H9 (cell line): ENCODE measurements at regions not wholly inside any gene's neighbourhood (a gene's known extent, or its start where the extent isn't known, plus 50 kb on each side); places are given as distances from the start of the nearest gene placed in this dataset.
"Not testable (repeated sequence)": the region's sequence is repeated elsewhere in the genome, so short reads cannot be mapped to it uniquely, and the experiment has no call there.

Source experiments
- DNase-seq: peaks from one replicate; pipeline ENCODE4 v3.0.0-alpha.2; 2017
- H2AFZ ChIP-seq: one replicate; pipeline ENCODE4 v1.6.1; 2013; ENCODE audit warnings: mild to moderate bottlenecking, low read length, control low read depth, moderate library complexity
- H2AK5ac ChIP-seq: 2 replicates; pipeline ENCODE4 v1.6.1; 2013; ENCODE audit warnings: low read length, control low read depth, mixed read lengths; ENCODE audit not compliant: insufficient read length
- H2BK120ac ChIP-seq: one replicate; pipeline ENCODE4 v1.6.1; 2013; ENCODE audit warnings: low read depth, mild to moderate bottlenecking, low read length, control low read depth, inconsistent platforms; ENCODE audit not compliant: poor library complexity, severe bottlenecking
- H2BK12ac ChIP-seq: 2 replicates; pipeline ENCODE4 v1.6.1; 2013; ENCODE audit warnings: low read length, control low read depth, mixed read lengths, low read depth; ENCODE audit not compliant: insufficient read length
- H2BK15ac ChIP-seq: 2 replicates; pipeline ENCODE4 v1.6.1; 2013; ENCODE audit warnings: low read depth, low read length, control low read depth
- H2BK20ac ChIP-seq: one replicate; pipeline ENCODE4 v1.6.1; 2013; ENCODE audit warnings: low read depth, mild to moderate bottlenecking, low read length, control low read depth, inconsistent platforms; ENCODE audit not compliant: poor library complexity, severe bottlenecking
- H2BK5ac ChIP-seq: 2 replicates; pipeline ENCODE4 v1.6.1; 2013; ENCODE audit warnings: low read length, control low read depth, mixed read lengths; ENCODE audit not compliant: insufficient read length
- H3K14ac ChIP-seq: 2 replicates; pipeline ENCODE4 v1.6.1; 2013; ENCODE audit warnings: low read length, control low read depth; ENCODE audit not compliant: insufficient read depth
- H3K18ac ChIP-seq: 2 replicates; pipeline ENCODE4 v1.6.1; 2013; ENCODE audit warnings: low read depth, mild to moderate bottlenecking, mixed read lengths, low read length, control low read depth; ENCODE audit not compliant: insufficient read length
- H3K23ac ChIP-seq: 2 replicates; pipeline ENCODE4 v1.6.1; 2013; ENCODE audit warnings: low read length, control low read depth, mixed read lengths, low read depth; ENCODE audit not compliant: insufficient read length
- H3K23me2 ChIP-seq: 2 replicates; pipeline ENCODE4 v1.6.1; 2013; ENCODE audit warnings: low read depth, mild to moderate bottlenecking, mixed read lengths, low read length, control low read depth; ENCODE audit not compliant: insufficient read length, poor library complexity, severe bottlenecking
- H3K27ac ChIP-seq: 2 replicates; pipeline ENCODE4 v1.5.1; 2013; ENCODE audit warnings: low read length, control low read depth, mixed read lengths, low read depth; ENCODE audit not compliant: insufficient read length
- H3K27me3 ChIP-seq: 2 replicates; pipeline ENCODE4 v1.6.1; 2013; ENCODE audit warnings: low read length, control low read depth, inconsistent platforms; ENCODE audit not compliant: insufficient read depth
- H3K4ac ChIP-seq: 2 replicates; pipeline ENCODE4 v1.6.1; 2013; ENCODE audit warnings: low read depth, mild to moderate bottlenecking, control low read depth, inconsistent platforms, low read length, moderate library complexity
- H3K4me1 ChIP-seq: 2 replicates; pipeline ENCODE4 v1.6.1; 2013; ENCODE audit warnings: low read length, control low read depth, inconsistent platforms; ENCODE audit not compliant: insufficient read depth
- H3K4me2 ChIP-seq: 2 replicates; pipeline ENCODE4 v1.6.1; 2013; ENCODE audit warnings: low read length, control low read depth, mixed read lengths; ENCODE audit not compliant: insufficient read length, insufficient read depth
- H3K56ac ChIP-seq: 2 replicates; pipeline ENCODE4 v1.6.1; 2013; ENCODE audit warnings: low read depth, mild to moderate bottlenecking, mixed read lengths, low read length, control low read depth; ENCODE audit not compliant: insufficient read length
- H3K79me1 ChIP-seq: 2 replicates; pipeline ENCODE4 v1.6.1; 2013; ENCODE audit warnings: low read depth, mild to moderate bottlenecking, moderate library complexity, low read length, control low read depth, inconsistent platforms; ENCODE audit not compliant: insufficient read depth, poor library complexity, severe bottlenecking
- H3K79me2 ChIP-seq: 2 replicates; pipeline ENCODE4 v1.6.1; 2013; ENCODE audit warnings: low read length, control low read depth, inconsistent platforms; ENCODE audit not compliant: insufficient read depth
- H3K9ac ChIP-seq: 2 replicates; pipeline ENCODE4 v1.6.1; 2013; ENCODE audit warnings: low read length, control low read depth, mixed read lengths; ENCODE audit not compliant: insufficient read length; ENCODE audit errors: extremely low read depth
- H3K9me3 ChIP-seq: one replicate; pipeline ENCODE4 v1.6.1; 2013; ENCODE audit warnings: low read depth, low read length, inconsistent platforms; ENCODE audit not compliant: control insufficient read depth
- H3T11ph ChIP-seq: one replicate; pipeline ENCODE4 v1.6.1; 2013; ENCODE audit warnings: mild to moderate bottlenecking, low read length, control low read depth, inconsistent platforms
- H4K20me1 ChIP-seq: one replicate; pipeline ENCODE4 v1.6.1; 2013; ENCODE audit not compliant: control insufficient read depth, insufficient read length, insufficient read depth
- H4K5ac ChIP-seq: 2 replicates; pipeline ENCODE4 v1.6.1; 2013; ENCODE audit warnings: low read depth, mild to moderate bottlenecking, mixed read lengths, low read length, control low read depth; ENCODE audit not compliant: insufficient read length
- H4K8ac ChIP-seq: replicated peaks from 2 replicates; pipeline ENCODE4 v1.6.1; 2013; ENCODE audit warnings: low read length, control low read depth, mixed read lengths, low read depth; ENCODE audit not compliant: insufficient read length
- H4K91ac ChIP-seq: 2 replicates; pipeline ENCODE4 v1.6.1; 2013; ENCODE audit warnings: low read depth, mild to moderate bottlenecking, moderate library complexity, mixed read lengths, low read length, control low read depth; ENCODE audit not compliant: insufficient read length
- H3K27ac Mint-ChIP-seq, 3 experiments: 2 replicates in 2 of 3; 3 replicates in 1 of 3; pipeline ENCODE4 v1.8.0; 2020 to 2021; ENCODE audit warnings: mixed read lengths in 3 of 3, mild to moderate bottlenecking in 1 of 3, moderate library complexity in 1 of 3
- H3K27me3 Mint-ChIP-seq: 2 replicates; pipeline ENCODE4 v1.8.0; 2021; ENCODE audit warnings: low read depth, mild to moderate bottlenecking, moderate library complexity, mixed read lengths
- H3K36me3 Mint-ChIP-seq, 3 experiments: 2 replicates in 2 of 3; 3 replicates in 1 of 3; pipeline ENCODE4 v1.8.0; 2020 to 2021; ENCODE audit warnings: low read depth in 3 of 3, mixed read lengths in 3 of 3; ENCODE audit not compliant: insufficient read depth in 1 of 3
- H3K4me1 Mint-ChIP-seq, 2 experiments: 2 replicates each; pipeline ENCODE4 v1.8.0; 2020; ENCODE audit warnings: mixed read lengths in 2 of 2
- H3K4me3 Mint-ChIP-seq, 2 experiments: 2 replicates in 1 of 2; 3 replicates in 1 of 2; pipeline ENCODE4 v1.8.0; 2020 to 2021; ENCODE audit warnings: mild to moderate bottlenecking in 2 of 2, mixed read lengths in 2 of 2, moderate library complexity in 1 of 2
- H3K9me3 Mint-ChIP-seq, 2 experiments: 2 replicates in 1 of 2; 3 replicates in 1 of 2; pipeline ENCODE4 v1.8.0; 2020; ENCODE audit warnings: mild to moderate bottlenecking in 2 of 2, mixed read lengths in 2 of 2, moderate library complexity in 1 of 2
- WGBS: extraction: QIAGEN DNeasy Blood & Tissue Kit; methylation state at CpG from one replicate; pipeline ENCODE4 v1.1.7; 2013; ENCODE audit warnings: missing lambda C conversion rate, low lambda C conversion rate, mixed read lengths; ENCODE audit not compliant: insufficient read length; ENCODE audit errors: extremely low coverage; 5-methylcytosine and 5-hydroxymethylcytosine counted together
- TF ChIP-seq, protein P1 (sequence below): fragments of 200-600 bp; sonication (generic); conservative IDR thresholded peaks from 3 replicates; pipeline ENCODE4 v1.8.0; 2021; ENCODE audit warnings: antibody characterized with exemption, mild to moderate bottlenecking

- TF ChIP-seq, protein P1, sequence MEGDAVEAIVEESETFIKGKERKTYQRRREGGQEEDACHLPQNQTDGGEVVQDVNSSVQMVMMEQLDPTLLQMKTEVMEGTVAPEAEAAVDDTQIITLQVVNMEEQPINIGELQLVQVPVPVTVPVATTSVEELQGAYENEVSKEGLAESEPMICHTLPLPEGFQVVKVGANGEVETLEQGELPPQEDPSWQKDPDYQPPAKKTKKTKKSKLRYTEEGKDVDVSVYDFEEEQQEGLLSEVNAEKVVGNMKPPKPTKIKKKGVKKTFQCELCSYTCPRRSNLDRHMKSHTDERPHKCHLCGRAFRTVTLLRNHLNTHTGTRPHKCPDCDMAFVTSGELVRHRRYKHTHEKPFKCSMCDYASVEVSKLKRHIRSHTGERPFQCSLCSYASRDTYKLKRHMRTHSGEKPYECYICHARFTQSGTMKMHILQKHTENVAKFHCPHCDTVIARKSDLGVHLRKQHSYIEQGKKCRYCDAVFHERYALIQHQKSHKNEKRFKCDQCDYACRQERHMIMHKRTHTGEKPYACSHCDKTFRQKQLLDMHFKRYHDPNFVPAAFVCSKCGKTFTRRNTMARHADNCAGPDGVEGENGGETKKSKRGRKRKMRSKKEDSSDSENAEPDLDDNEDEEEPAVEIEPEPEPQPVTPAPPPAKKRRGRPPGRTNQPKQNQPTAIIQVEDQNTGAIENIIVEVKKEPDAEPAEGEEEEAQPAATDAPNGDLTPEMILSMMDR: no peak
- no peak overlapping the region for H3T11ph ChIP-seq
- H4K5ac ChIP-seq: no peak overlapping the region
- no peaks in the 10 kb centered on the region for H3K23me2 ChIP-seq
- H4K20me1 ChIP-seq: no peaks in the 10 kb centered on the region
- WGBS: no CpG with 5 or more reads among the region's 25 CpGs
- Mint-ChIP-seq H3K27me3 (peaks cover 6% of the 10 kb centered on the region), H3K4me3 (no peak overlapping the region), H3K4me1 (peaks cover 2 to 4% of the 10 kb centered on the region in 2 experiments), H3K9me3 (peaks cover 9 to 12% of the 10 kb centered on the region in 2 experiments), H3K27ac (no peak overlapping the region), H3K36me3 (0 out of 7 replicates have a peak, but pooled peaks cover 0 to 2% (median 0%) of the 10 kb centered on the region in 3 experiments)
- DNase-seq: no peak
- H4K91ac ChIP-seq: no peak overlapping the region
- H3K14ac ChIP-seq: no peak overlapping the region
- no peak overlapping the region for H3K27ac ChIP-seq
- no peak overlapping the region for H4K8ac ChIP-seq
- no peak overlapping the region for H3K56ac ChIP-seq
- no peak overlapping the region for H2BK20ac ChIP-seq
- H2AFZ ChIP-seq: no peak overlapping the region
- no peak overlapping the region for H3K9ac ChIP-seq
- no peak overlapping the region for H3K4me2 ChIP-seq
- H3K79me1 ChIP-seq: no peaks in the 10 kb centered on the region
- no peak overlapping the region for H3K18ac ChIP-seq
- H3K79me2 ChIP-seq: no peaks in the 10 kb centered on the region
- H3K4me1 ChIP-seq: no peaks in the 10 kb centered on the region
- no peak overlapping the region for H2AK5ac ChIP-seq
- no peak overlapping the region for H3K23ac ChIP-seq
- no peak overlapping the region for H2BK15ac ChIP-seq
- no peaks in the 10 kb centered on the region for H3K27me3 ChIP-seq
- no peak overlapping the region for H3K4ac ChIP-seq
- no peak overlapping the region for H2BK12ac ChIP-seq
- no peaks in the 10 kb centered on the region for H3K9me3 ChIP-seq
- no peak overlapping the region for H2BK120ac ChIP-seq
- H2BK5ac ChIP-seq: no peak overlapping the region
Measured at GRCh38 chr14:104307627-104308401, 169.4 kb downstream of the KIF26A start.

GRCh38 chr14:104308534-104308933 lies 170.1 kb downstream of the KIF26A start:
- H3K56ac ChIP-seq: not testable (repeated sequence)

More at GRCh38 chr14:104308534-104308933, 170.1 kb downstream of the KIF26A start:
- H3T11ph ChIP-seq, H3K9ac ChIP-seq, H3K4me1 ChIP-seq, H2BK12ac ChIP-seq, H4K5ac ChIP-seq, H4K91ac ChIP-seq, H3K27ac ChIP-seq, H3K27me3 Mint-ChIP-seq, DNase-seq, H4K20me1 ChIP-seq, H4K8ac ChIP-seq, H2AFZ ChIP-seq, H3K18ac ChIP-seq, H3K9me3 ChIP-seq, H2AK5ac ChIP-seq, H3K27me3 ChIP-seq, H3K79me2 ChIP-seq, H3K4me2 ChIP-seq, H3K23ac ChIP-seq, H3K4ac ChIP-seq, H2BK20ac ChIP-seq, H2BK120ac ChIP-seq, H3K4me3 Mint-ChIP-seq, H3K23me2 ChIP-seq, H3K4me1 Mint-ChIP-seq, H3K36me3 Mint-ChIP-seq, H2BK15ac ChIP-seq, H2BK5ac ChIP-seq, H3K14ac ChIP-seq, H3K27ac Mint-ChIP-seq, H3K79me1 ChIP-seq: not testable (repeated sequence)
- H3K9me3 Mint-ChIP-seq: peaks cover 9 to 12% of the 10 kb centered on the region in 2 experiments
- WGBS: no CpG with 5 or more reads among the region's 10 CpGs
